ENCODE measurements at regions not wholly inside any gene's neighbourhood (a gene's known extent, or its start where the extent isn't known, plus 50 kb on each side); places are given as distances from the start of the nearest gene placed in this dataset.

DNA sequence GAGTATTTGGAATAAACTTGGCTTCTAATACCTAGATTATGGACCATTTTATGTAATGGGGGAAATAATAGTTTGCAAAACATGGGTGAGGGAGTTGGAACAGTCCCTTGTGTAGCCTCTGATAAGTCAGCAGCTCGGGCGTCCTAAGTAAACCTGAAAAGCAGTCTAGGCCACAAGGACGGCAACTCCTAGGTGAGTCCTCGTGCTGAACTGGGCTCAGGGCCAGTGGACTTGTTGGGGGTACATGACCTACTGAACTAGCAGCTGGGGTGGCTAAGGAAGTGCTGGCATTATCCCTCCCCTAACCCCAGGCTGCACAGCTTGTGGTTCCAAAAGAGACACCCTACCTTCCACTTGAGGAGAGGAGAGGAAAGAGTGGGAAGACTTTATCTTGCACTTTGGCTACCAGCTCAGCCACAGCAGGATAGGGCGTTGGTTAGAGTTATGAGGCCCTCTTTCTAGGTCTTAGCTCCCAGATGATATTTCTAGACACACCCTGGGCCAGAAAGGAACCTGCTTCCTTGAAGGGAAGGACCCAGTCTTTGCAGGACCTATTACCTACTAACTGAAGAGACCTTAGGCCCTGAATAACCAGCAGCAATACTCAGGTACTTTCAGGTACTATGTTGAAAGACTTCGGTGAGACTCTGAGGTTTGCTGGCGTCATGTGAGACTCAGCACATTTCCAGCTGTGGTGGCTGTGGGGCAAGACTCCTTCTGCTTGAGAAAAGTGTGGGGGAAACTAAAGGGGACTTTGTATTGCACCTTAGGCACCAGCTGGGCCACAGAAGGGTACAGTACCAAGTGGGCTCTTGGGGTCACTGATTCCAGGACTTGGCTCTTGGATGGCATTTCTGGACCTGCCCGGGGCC, 71.0 kb downstream of the AQP4 start:
- H3K27me3 Mint-ChIP-seq, result no peaks in the 10 kb centered on the region
- H3K36me3 Mint-ChIP-seq, result no peaks in the 10 kb centered on the region
- H3K4me1 Mint-ChIP-seq, result no peaks in the 10 kb centered on the region
- H3K9me3 Mint-ChIP-seq, result peaks cover 22% of the 10 kb centered on the region
- H3K27ac Mint-ChIP-seq, result no peak overlapping the region
- no peak overlapping the region for H3K4me3 Mint-ChIP-seq

DNA sequence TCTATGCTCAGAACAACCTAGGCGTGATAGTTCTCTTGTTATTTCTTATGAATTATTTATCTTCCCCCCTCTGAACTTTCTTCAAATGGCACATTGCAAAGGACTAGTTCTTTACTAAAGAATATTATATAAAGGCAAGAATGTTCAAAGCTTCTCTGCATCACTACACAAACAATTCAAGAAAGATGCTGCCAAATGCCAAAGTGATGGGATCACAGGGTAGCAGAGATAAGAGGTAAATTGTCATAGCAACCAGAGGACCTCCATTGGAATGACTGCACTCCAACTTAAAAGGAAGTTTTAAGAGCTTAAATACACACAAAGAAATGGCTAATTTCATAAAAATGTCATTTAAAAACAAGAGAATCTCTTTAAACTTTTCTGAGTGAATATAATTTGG, 72.8 kb downstream of the AQP4 start:
- Mint-ChIP-seq H3K4me3 (no peak overlapping the region), H3K27me3 (no peaks in the 10 kb centered on the region), H3K4me1 (no peaks in the 10 kb centered on the region), H3K36me3 (no peaks in the 10 kb centered on the region), H3K27ac (no peak overlapping the region), H3K9me3 (peaks cover 7% of the 10 kb centered on the region)

DNA sequence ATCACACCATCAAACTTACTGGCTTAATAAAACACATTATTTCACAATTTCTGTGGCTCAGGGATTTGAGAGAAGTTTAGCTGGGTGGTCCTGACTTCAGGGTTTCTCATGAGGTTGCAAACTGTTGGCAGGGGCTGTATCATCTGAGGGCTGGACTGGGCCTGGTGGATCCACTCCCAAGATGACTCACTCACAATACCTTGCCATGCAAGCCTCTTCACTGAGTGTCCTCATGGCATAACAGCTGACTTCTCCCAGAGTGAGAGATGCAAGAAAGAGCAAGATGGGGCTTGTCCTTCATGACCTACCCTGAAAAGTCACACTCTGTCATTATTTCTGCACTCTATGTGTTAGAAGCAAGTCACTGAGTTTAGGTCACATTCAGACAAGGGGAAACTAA, 73.8 kb downstream of the AQP4 start:
- no peaks in the 10 kb centered on the region for H3K36me3 Mint-ChIP-seq
- H3K9me3 Mint-ChIP-seq, result peaks cover 5% of the 10 kb centered on the region
- H3K4me1 Mint-ChIP-seq, result no peaks in the 10 kb centered on the region
- no peaks in the 10 kb centered on the region for H3K27me3 Mint-ChIP-seq
- no peak overlapping the region for H3K27ac Mint-ChIP-seq
- no peak overlapping the region for H3K4me3 Mint-ChIP-seq

DNA sequence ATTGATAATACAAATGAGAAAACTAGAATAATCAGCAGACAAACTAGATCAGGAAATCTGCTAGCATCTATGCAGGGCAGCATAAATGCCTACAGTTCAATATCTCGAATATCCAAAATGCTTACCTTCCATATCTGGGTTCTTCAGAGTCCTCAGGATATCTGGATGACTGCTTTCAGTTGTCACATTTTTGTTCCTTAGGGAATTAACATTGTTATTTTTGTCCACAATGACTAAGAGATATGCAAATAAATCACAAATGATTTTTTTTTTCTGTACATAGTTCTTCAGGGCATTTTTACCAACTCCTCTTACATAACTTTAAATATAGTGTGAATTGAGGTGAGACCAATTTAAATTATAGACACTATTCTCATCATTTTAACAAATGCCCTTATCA, 80.9 kb downstream of the AQP4 start:
- H3K4me1 Mint-ChIP-seq, result no peaks in the 10 kb centered on the region
- H3K36me3 Mint-ChIP-seq, result no peaks in the 10 kb centered on the region
- no peaks in the 10 kb centered on the region for H3K9me3 Mint-ChIP-seq
- no peak overlapping the region for H3K27ac Mint-ChIP-seq
- no peak overlapping the region for H3K4me3 Mint-ChIP-seq
- H3K27me3 Mint-ChIP-seq, result peaks cover 1% of the 10 kb centered on the region

DNA sequence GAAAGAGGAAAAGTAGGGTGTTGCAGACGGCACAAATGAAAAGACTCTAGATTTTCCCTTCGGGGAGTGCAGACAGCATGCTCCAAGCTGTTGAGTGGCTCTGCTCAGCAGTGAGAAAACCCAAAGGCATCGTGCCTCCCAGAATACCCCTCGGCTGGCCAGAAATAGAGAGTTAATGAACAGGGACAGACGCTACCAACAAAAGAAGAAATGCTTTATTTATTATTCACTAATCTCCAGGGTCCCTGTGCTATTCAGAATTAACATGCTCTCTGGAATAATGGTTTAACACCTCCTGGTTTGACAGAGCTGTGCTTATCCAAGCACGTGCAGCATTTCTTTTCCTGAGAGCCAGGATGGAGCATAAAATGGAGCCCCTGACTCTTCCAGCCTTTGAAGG, 82.3 kb downstream of the AQP4 start:
- H3K27ac Mint-ChIP-seq, result no peak overlapping the region
- no peaks in the 10 kb centered on the region for H3K36me3 Mint-ChIP-seq
- H3K27me3 Mint-ChIP-seq, result peaks cover 1% of the 10 kb centered on the region
- H3K9me3 Mint-ChIP-seq, result no peaks in the 10 kb centered on the region
- H3K4me1 Mint-ChIP-seq, result no peaks in the 10 kb centered on the region
- no peak overlapping the region for H3K4me3 Mint-ChIP-seq

DNA sequence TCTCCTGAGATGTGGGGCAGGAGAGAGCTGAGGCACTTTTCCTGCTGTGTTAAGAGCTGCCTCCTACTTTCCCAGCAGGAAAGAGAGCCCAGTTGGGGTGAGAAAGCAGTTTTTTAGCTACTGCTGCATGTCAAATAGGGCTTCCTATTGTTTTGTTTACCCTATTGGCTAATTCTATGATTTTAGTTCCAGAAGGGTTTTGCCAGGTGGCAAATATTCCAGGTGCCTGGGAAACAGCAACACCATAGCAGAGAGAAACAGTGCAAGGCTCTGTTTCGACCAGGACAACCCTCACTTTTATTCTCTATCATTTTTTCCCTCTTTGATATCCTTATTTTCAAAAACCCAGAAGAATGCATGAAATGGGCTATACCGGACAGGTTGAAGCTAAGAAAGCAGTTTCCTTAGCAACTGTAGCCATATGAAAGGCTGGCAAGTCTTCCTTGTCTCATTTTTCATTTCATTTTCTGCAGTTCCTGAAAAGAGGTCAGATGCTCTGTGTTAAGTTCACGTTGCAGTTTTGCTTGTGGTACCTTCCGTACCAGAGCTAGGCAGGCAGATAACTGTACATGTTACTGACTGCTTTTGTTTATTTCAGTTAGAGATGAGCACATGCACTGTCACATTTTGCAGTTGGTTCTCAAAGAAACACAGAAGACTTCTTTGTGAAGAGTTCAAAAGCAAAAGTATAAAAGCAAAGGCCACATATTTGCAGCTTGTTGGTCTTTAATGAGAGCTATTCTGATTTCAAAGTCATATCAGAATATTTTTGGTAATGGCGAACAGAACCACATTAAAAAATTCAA, 84.8 kb downstream of the AQP4 start:
- Mint-ChIP-seq H3K27me3 (peaks cover 1% of the 10 kb centered on the region), H3K4me1 (no peaks in the 10 kb centered on the region), H3K9me3 (no peaks in the 10 kb centered on the region)

DNA sequence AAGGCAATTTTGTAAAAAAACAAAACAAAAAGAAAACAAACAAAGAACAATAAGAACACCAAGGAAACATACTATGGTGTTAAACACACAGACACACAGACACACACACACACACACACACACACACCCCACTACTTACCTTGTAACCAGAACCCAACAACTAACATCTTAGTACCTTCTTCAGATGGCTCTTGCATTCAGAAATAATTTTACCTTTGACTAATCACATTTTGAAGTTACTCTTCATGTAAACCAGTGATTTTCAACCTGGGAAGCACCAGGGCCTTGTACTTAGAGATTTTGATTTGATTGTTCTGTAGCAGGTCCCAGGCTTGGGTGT, 87.5 kb downstream of the AQP4 start:
- peaks cover 1% of the 10 kb centered on the region for H3K27me3 Mint-ChIP-seq
- H3K27ac Mint-ChIP-seq, result no peak overlapping the region
- H3K4me1 Mint-ChIP-seq, result no peaks in the 10 kb centered on the region
- no peaks in the 10 kb centered on the region for H3K9me3 Mint-ChIP-seq
- H3K4me3 Mint-ChIP-seq, result no peak overlapping the region
- no peaks in the 10 kb centered on the region for H3K36me3 Mint-ChIP-seq

More for the DNA sequence above, 84.8 kb downstream of the AQP4 start:
- Mint-ChIP-seq H3K4me3 (no peak overlapping the region), H3K27ac (no peak overlapping the region), H3K36me3 (no peaks in the 10 kb centered on the region)

DNA sequence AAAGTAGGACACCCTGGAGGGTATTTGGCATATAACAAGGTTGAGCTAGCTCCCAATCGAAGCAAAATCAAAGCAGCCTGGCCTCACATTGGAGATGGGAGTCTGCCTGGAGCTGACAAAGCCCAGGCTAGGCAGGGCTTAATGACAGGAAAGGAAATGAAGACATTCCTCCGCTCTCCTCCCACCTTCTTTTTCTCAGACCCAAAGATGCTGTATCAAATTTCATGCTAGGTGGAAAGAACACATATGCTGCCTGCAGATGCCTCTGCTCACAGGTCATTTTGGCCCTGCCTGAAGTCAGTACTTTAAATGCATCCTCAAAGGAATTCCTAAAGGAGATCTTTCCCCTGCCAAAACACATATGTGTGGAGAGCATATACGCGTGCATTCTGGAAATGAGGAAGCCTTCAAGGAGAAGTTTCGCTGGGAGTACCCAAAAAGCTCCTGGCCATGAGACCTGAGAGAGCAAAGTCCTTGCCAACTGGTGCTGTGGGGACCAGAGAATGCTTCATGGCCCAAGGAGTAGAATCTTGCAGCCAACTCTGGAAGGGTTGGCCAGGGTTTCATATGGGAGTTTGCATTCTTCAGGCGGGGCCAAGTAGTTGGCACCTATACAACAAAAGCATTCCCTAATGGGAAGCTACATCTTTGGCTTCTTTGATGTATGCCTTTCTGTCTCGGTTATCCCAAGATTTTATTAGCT, 88.0 kb downstream of the AQP4 start:
- no peak overlapping the region for H3K4me3 Mint-ChIP-seq

DNA sequence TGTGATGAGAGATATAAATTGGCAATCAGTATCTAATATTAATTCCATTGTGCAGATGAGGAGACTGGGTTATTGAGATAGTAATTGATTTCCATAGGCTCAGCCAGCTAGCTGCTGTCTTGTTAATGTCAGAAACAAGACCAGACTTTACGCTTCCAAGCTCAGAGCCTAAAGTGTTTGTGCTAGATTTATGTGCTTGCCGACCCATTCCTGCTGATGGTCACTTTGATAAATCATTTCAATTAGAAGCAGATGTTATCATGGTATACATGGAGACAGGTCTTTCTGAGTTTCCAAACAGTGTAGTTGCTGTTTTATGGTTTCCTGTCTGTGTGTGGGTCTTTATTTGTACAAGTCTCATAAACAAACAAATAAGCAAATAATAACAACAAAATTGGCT, 92.8 kb downstream of the AQP4 start:
- H3K27me3 Mint-ChIP-seq, result no peaks in the 10 kb centered on the region
- no peaks in the 10 kb centered on the region for H3K4me1 Mint-ChIP-seq
- H3K9me3 Mint-ChIP-seq, result no peaks in the 10 kb centered on the region
- H3K4me3 Mint-ChIP-seq, result no peak overlapping the region
- H3K27ac Mint-ChIP-seq, result no peak overlapping the region
- no peaks in the 10 kb centered on the region for H3K36me3 Mint-ChIP-seq

More for the DNA sequence above, 88.0 kb downstream of the AQP4 start:
- H3K9me3 Mint-ChIP-seq, result no peaks in the 10 kb centered on the region
- H3K27me3 Mint-ChIP-seq, result peaks cover 1% of the 10 kb centered on the region
- H3K4me1 Mint-ChIP-seq, result no peaks in the 10 kb centered on the region
- H3K27ac Mint-ChIP-seq, result no peak overlapping the region
- H3K36me3 Mint-ChIP-seq, result no peaks in the 10 kb centered on the region

DNA sequence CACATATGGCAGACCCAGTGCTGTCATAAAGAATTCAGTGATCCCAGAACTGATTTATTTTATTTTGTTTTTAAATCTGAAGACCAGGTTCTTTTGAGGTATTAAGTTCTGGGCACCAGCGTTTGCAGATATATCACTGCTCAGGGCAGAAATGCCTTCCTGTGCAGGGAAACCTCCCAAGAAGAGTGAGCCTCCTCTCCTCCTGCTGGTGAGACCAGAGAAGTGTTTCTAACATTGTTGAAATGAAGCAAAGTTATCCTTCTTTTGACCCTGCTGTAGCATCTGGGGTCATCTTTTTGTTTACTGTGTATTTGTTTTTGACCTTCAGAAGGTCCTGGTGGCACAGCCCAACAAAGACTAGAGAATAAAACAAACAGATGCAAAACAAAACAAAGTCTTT, 94.0 kb downstream of the AQP4 start:
- H3K27me3 Mint-ChIP-seq, result no peaks in the 10 kb centered on the region

DNA sequence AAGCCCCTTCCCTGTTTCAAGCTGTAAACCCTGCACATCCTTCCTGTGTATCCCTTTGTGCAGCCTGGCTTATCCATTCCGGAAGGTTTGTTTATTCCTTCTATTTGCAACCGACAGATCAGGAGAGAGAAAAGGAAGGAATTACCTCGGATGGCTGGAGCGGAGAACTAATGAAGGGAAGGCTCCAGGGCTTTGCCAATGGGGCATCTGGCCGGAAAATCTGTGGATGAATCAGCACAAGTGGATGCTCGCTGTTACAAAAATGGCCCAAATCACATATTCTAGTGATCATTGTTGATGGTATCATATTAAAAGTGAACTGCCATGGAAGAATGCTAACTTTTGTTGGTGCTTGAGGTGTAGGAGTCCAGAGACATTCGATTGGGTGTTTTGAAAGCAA, 97.1 kb downstream of the AQP4 start:
- Mint-ChIP-seq H3K36me3 (no peaks in the 10 kb centered on the region), H3K4me3 (no peak overlapping the region), H3K9me3 (no peaks in the 10 kb centered on the region), H3K27ac (no peak overlapping the region), H3K4me1 (no peaks in the 10 kb centered on the region), H3K27me3 (no peaks in the 10 kb centered on the region)

More for the DNA sequence above, 94.0 kb downstream of the AQP4 start:
- Mint-ChIP-seq H3K27ac (no peak overlapping the region), H3K4me1 (no peaks in the 10 kb centered on the region), H3K36me3 (no peaks in the 10 kb centered on the region), H3K9me3 (no peaks in the 10 kb centered on the region), H3K4me3 (no peak overlapping the region)

DNA sequence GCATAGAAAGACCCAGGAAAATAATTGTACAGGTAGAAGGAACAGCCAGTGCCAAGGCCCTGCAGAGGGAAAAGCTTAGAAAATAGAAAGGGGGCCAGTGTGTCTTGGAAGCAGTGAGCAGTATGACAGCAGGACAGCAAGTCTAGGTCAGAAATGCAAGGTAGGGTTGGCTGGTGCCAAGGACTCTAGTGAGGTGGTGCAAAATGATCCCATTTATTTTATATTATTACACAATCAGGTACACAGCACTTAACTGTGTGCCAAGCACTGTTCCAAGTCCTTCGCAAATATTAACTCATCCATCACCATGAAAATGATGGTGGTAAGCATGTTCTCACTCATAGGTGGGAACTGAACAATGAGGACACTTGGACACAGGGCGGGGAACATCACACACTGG, 100.0 kb downstream of the AQP4 start:
- no peaks in the 10 kb centered on the region for H3K4me1 Mint-ChIP-seq

DNA sequence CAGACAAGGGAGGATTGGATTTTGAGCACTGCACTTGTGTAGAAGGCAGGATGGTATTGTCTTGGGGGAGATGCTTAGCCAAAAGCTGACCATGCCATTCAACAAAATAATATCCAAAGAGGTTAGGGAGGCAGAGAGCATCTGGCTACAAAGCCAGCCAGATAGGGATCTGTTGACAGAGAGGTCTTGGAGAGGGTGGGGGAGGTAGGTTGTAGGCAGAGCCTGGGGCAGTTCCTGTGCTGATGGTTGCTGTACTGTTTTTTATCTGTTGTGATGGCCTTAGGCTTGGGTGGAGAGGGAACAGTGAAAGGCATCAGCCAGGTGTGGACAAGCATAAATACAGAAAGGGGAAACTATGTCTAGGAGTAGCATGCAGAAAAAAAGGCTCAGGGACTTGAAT, 100.9 kb downstream of the AQP4 start:
- H3K27me3 Mint-ChIP-seq, result no peaks in the 10 kb centered on the region
- H3K4me3 Mint-ChIP-seq, result no peak overlapping the region
- H3K9me3 Mint-ChIP-seq, result no peaks in the 10 kb centered on the region
- no peaks in the 10 kb centered on the region for H3K36me3 Mint-ChIP-seq
- H3K4me1 Mint-ChIP-seq, result no peaks in the 10 kb centered on the region
- H3K27ac Mint-ChIP-seq, result no peak overlapping the region

More for the DNA sequence above, 100.0 kb downstream of the AQP4 start:
- no peak overlapping the region for H3K27ac Mint-ChIP-seq
- no peaks in the 10 kb centered on the region for H3K9me3 Mint-ChIP-seq
- H3K27me3 Mint-ChIP-seq, result no peaks in the 10 kb centered on the region
- H3K4me3 Mint-ChIP-seq, result no peak overlapping the region
- no peaks in the 10 kb centered on the region for H3K36me3 Mint-ChIP-seq

DNA sequence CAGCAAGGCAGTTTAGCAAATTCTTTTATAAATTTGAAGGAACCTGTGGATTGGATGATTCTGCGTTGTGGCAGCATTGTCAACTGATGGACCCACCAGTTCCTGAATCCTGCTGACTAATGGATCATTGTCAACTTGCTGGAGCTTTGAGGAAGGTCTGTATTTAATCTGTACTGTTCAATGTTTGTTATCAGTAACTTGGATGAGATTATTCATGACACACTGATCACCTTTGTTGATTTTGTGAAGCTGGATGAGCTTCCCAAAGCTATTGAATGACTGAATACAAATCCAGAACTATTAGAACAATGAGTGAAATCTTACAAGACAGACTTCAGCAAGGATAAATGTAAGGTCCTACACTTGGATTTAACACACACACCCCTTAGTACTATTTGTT, 101.3 kb downstream of the AQP4 start:
- no peak overlapping the region for H3K4me3 Mint-ChIP-seq
- H3K4me1 Mint-ChIP-seq, result no peaks in the 10 kb centered on the region
- H3K27ac Mint-ChIP-seq, result no peak overlapping the region
- H3K36me3 Mint-ChIP-seq, result no peaks in the 10 kb centered on the region
- H3K27me3 Mint-ChIP-seq, result no peaks in the 10 kb centered on the region
- H3K9me3 Mint-ChIP-seq, result no peaks in the 10 kb centered on the region

DNA sequence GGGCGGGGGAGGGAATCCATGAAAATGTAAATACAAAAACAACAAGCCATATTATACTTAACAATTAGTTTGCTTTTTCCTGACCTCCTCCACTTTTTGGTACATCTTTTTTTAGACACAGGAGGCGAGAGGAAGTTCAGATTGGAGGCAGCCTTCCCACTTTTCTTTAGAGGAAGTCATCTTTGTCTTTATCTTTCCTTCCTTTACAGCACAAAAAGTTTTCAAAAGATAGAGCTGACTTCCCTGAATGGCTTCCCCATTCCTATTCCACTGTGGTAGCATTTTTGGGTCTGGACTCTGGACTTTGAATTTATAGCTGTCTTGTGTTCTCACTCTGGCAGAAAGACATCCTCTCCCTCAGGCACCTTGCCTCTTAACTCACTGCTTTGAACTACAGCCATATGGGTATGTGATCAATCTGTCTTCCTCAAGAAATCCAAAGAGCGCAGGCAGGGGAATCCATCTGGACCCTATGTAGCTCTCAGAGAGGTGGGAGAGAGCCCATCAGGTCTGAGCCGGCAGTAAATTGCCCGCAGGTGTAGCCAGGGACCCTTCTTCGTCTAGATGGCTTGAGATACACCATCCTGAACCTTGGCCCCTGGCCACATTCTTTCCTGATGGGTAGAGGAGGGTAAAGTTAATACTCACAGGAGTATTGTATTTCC, 101.9 kb downstream of the AQP4 start:
- H3K9me3 Mint-ChIP-seq, result no peaks in the 10 kb centered on the region
- no peak overlapping the region for H3K4me3 Mint-ChIP-seq
- H3K36me3 Mint-ChIP-seq, result no peaks in the 10 kb centered on the region
- H3K27ac Mint-ChIP-seq, result no peak overlapping the region
- no peaks in the 10 kb centered on the region for H3K27me3 Mint-ChIP-seq
- H3K4me1 Mint-ChIP-seq, result no peaks in the 10 kb centered on the region
